GM19455 (cell line): ENCODE measurements at regions not wholly inside any gene's neighbourhood (a gene's known extent, or its start where the extent isn't known, plus 50 kb on each side); places are given as distances from the start of the nearest gene placed in this dataset.
"Not testable (repeated sequence)": the region's sequence is repeated elsewhere in the genome, so short reads cannot be mapped to it uniquely, and the experiment has no call there.

Experiments used
- ATAC-seq: cut with Tn5 transposase; IDR thresholded peaks from one replicate; pipeline ENCODE4 v1.9.1; 2021; ENCODE audit not compliant: unreplicated experiment

GRCh38 chr1:173257805-173258204 lies 50.7 kb upstream of the TNFSF4 start:
- ATAC-seq: no peak

GRCh38 chr1:173258479-173259264 lies 51.5 kb upstream of the TNFSF4 start:
- ATAC-seq: no peak

GRCh38 chr1:173260329-173260728 lies 53.2 kb upstream of the TNFSF4 start:
- ATAC-seq: not testable (repeated sequence)

DNA sequence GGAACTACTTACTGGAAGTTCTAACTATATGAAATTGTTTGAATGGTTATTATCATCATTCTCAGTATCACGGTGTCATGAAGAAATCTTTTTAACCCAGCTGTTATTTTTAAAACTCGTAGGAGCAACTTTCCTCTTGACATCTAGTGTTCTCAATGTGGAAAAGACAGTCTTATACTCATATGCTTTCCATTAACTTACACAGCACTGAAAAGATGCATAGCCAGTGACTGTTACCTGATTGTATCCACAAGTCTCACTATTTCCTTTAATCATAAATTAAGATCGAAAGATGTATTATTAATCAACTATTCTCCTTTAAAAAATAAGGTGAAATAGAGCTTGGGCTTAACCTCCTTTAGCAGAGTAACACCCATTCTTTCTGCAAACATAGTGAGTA lies 59.7 kb upstream of the TNFSF4 start:
- ATAC-seq: no peak

DNA sequence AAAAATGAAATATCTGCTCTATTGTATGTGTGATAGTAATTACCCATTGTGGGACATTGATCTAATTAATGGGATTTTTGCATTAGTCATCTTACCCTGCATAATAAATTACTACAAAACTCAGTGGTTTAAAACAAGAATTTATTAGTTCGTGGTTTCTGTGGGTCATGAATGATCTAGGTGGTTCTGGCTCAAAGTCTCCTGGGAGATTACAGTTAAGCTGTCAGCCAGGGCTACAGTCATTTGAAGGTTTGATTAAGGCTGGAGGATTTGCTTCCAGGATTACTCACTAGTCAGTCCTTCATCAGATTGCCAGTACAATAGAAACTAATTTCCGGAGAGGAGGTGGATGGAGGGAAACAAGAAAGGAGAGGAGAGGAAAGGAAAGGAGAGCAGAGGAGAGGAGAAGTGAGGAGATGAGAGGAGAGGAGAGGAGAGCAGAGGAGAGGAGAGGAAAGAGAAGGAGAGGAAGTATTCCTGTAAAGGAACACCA lies 60.4 kb upstream of the TNFSF4 start:
- ATAC-seq: no peak

- no peak for ATAC-seq
Observed at GRCh38 chr1:173268261-173268660, 61.1 kb upstream of the TNFSF4 start.

DNA sequence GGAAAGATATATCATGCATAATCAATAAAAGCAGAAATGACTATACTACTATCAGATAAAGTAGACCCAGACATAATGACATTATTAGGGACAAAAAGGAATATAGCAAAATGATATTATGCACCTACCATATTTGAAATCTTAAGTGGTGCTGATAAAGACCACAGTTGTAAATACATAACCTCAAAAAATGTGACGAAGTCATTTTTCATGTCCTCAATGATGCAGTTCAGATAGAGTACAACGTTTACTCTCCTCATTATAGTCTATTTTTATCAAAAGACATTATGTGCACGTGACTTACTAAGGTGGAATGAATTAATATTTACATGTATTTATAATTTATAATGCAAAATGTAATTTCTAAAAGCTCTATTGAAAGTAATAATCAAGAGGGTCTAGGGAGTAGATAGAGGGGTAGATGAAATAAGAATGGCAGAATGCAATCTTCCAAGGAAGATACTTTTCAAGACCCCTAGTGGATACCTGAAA lies 61.7 kb upstream of the TNFSF4 start:
- no peak for ATAC-seq

GRCh38 chr1:173269490-173270230 lies 62.5 kb upstream of the TNFSF4 start:
- ATAC-seq: no peak

DNA sequence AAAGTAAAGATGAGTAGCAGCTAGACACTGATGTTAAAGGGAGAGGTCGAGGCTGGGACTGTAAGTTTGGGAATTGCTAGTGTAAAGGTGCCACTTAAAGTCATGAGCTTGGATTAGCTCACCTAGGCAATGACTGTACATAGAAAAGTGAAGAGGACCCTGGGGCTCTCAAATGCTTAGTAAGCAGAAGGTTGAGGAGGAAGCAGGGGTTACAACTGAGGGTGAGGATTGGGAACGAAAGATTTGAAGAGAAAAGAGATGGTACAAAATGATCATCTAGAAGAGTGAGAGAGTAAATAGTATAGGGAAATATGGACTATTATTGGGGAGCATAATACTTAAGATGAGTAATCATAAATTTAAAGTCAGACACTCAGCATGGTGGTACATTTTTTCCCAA lies 63.1 kb upstream of the TNFSF4 start:
- no peak for ATAC-seq

GRCh38 chr1:173271021-173271420 lies 63.9 kb upstream of the TNFSF4 start:
- ATAC-seq: not testable (repeated sequence)

- no peak for ATAC-seq
Observed at GRCh38 chr1:173275496-173275895, 68.4 kb upstream of the TNFSF4 start.

GRCh38 chr1:173276922-173277800 lies 70.0 kb upstream of the TNFSF4 start:
- peak; percentile 89 for ATAC-seq

- no peak for ATAC-seq
Observed at GRCh38 chr1:173280899-173281660, 73.9 kb upstream of the TNFSF4 start.

DNA sequence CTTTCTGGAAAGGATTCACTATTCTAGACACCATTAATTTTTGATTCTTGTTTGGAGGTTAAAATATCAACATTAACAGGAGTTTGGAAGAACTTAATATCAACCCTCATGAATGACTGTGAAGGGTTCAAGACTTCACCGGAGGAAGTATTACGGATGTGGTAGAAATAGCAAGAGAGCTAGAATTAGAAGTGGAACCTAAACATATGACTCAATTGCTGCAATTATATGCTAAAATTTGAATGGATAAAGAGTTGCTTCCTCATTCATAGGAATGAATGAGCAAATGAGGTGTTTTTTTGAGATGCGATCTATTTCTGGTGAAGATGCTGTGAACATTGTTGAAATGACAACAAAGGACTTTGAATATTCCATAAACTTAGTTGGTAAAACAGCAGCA lies 77.9 kb upstream of the TNFSF4 start:
- ATAC-seq: no peak

DNA sequence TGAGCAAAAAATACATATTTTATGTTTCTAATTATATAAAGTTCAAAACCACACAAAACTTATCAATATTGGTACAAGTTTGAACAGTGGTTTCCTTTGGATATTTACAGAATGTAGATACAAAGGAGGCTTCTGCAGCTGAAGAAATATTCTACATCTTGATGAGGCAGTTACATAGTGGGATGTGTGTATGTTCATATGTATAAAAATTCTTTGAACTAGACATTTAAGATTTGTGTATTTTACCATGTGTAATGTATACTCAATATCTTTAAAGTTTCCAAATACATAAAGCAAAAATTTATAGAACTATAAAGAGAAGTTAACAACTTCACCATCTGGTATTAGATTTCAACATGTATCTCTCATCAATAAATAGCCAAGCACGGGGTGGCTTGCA lies 80.7 kb upstream of the TNFSF4 start:
- no peak for ATAC-seq

- ATAC-seq: no peak
Observed at GRCh38 chr1:173293756-173294155, 86.6 kb upstream of the TNFSF4 start.

DNA sequence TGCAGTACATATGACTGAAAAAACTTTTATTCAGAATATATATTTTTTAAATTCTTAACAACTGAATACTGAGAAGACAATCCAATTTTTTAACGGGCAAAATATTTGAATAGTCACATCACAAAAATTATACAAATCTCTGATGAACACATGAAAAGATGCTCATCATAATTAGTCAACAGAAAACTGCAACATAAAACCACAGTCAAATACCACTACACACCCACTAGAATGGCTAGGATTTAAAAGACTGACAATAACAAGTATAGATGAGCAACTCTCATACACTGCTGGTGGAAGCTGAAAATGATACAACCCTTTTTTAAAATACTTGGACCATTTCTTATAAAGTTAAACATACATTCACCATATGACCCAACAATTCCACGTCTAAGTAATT lies 87.7 kb upstream of the TNFSF4 start:
- ATAC-seq: no peak

GRCh38 chr1:173295391-173295790 lies 88.3 kb upstream of the TNFSF4 start:
- no peak for ATAC-seq

- no peak for ATAC-seq
Observed at GRCh38 chr1:173295995-173296394, 88.9 kb upstream of the TNFSF4 start.

- ATAC-seq: peak; percentile 93
Observed at GRCh38 chr1:173297798-173298391, 90.8 kb upstream of the TNFSF4 start.
